Stimulated activated naive B cell treated with anti-CD40 and anti-IgM and Interleukin-4, amounts not matched to agents 10 μg/mL and 1 μg/mL and 100 μg/mL, for 72 hours (primary cell): ENCODE measurements at regions not wholly inside any gene's neighbourhood (a gene's known extent, or its start where the extent isn't known, plus 50 kb on each side); places are given as distances from the start of the nearest gene placed in this dataset.
"Not testable (repeated sequence)": the region's sequence is repeated elsewhere in the genome, so short reads cannot be mapped to it uniquely, and the experiment has no call there.

Source experiments
- ATAC-seq, 2 donors: fragments of 150-1000 bp; cut with Tn5 transposase; replicated peaks; 2 replicates each; pipeline ENCODE4 v1.10.0; 2021; ENCODE audit warnings: moderate library complexity in 1 of 2
- DNase-seq: peaks from one replicate; pipeline ENCODE4 v3.0.0; 2021
- H3K27ac Mint-ChIP-seq: one replicate; pipeline ENCODE4 v1.8.0; 2022; ENCODE audit warnings: mild to moderate bottlenecking, mixed read lengths
- H3K27me3 Mint-ChIP-seq, 2 donors: one replicate each; pipeline ENCODE4 v1.8.0; 2022; ENCODE audit warnings: mixed read lengths in 2 of 2
- H3K36me3 Mint-ChIP-seq, 2 donors: one replicate each; pipeline ENCODE4 v1.8.0; 2022; ENCODE audit warnings: mixed read lengths in 2 of 2, mild to moderate bottlenecking in 1 of 2
- H3K4me1 Mint-ChIP-seq, 2 donors: one replicate each; pipeline ENCODE4 v1.8.0; 2022; ENCODE audit warnings: mixed read lengths in 2 of 2, mild to moderate bottlenecking in 1 of 2
- H3K4me3 Mint-ChIP-seq, 2 donors: one replicate each; pipeline ENCODE4 v1.8.0; 2022; ENCODE audit warnings: mild to moderate bottlenecking in 2 of 2, mixed read lengths in 2 of 2, moderate library complexity in 1 of 2
- H3K9me3 Mint-ChIP-seq, 2 donors: one replicate each; pipeline ENCODE4 v1.8.0; 2022; ENCODE audit warnings: mixed read lengths in 2 of 2, mild to moderate bottlenecking in 1 of 2

DNA sequence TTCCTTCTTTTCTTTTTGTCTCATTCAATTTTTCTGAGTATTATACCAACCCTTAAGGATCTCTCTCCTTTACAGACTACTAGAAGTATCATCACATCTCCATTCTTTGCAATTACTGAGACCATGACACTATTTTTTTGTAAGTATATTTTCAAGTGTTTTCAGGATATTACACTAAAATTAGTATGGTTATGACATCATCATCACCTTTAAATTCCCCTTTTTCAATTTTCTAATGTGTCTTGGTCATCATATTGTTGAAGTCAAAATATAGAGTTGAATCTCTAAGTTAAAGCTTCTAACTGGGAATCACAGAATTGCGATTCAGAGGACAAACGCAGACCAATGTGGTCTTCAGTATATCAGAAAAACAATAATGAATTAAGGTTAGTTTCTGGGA is 1475.1 kb downstream of the OTOL1 start:
- Mint-ChIP-seq H3K27ac (no peak overlapping the region), H3K9me3 (peaks cover under 1 to 15% of the 10 kb centered on the region in 2 donors), H3K27me3 (no peaks in the 10 kb centered on the region), H3K4me3 (no peak overlapping the region), H3K4me1 (no peaks in the 10 kb centered on the region), H3K36me3 (no peaks in the 10 kb centered on the region)
- DNase-seq (no peak), ATAC-seq (no peak)

- DNase-seq, result no peak
- H3K4me1 Mint-ChIP-seq, result no peaks in the 10 kb centered on the region
- no peak overlapping the region for H3K4me3 Mint-ChIP-seq
- H3K9me3 Mint-ChIP-seq, result peaks cover 0 to 10% of the 10 kb centered on the region in 2 donors
- no peak for ATAC-seq
- H3K36me3 Mint-ChIP-seq, result no peaks in the 10 kb centered on the region
- H3K27ac Mint-ChIP-seq, result no peak overlapping the region
- no peaks in the 10 kb centered on the region for H3K27me3 Mint-ChIP-seq
Measured at GRCh38 chr3:162973428-162973917, 1476.9 kb downstream of the OTOL1 start.

- DNase-seq (no peak), ATAC-seq (no peak)
- Mint-ChIP-seq H3K36me3 (no peaks in the 10 kb centered on the region), H3K4me1 (no peaks in the 10 kb centered on the region), H3K4me3 (no peak overlapping the region), H3K9me3 (peaks cover 0 to 2% of the 10 kb centered on the region in 2 donors), H3K27ac (no peak overlapping the region), H3K27me3 (no peaks in the 10 kb centered on the region)
Measured at GRCh38 chr3:162978136-162978535, 1481.5 kb downstream of the OTOL1 start.

GRCh38 chr3:162984746-162985145 is 1488.1 kb downstream of the OTOL1 start:
- H3K4me3 Mint-ChIP-seq, result no peak overlapping the region

GRCh38 chr3:162987085-162987794 is 1490.6 kb downstream of the OTOL1 start:
- H3K36me3 Mint-ChIP-seq, H3K9me3 Mint-ChIP-seq, H3K27me3 Mint-ChIP-seq, H3K4me1 Mint-ChIP-seq, ATAC-seq, H3K4me3 Mint-ChIP-seq, DNase-seq, H3K27ac Mint-ChIP-seq: not testable (repeated sequence)

More at GRCh38 chr3:162984746-162985145, 1488.1 kb downstream of the OTOL1 start:
- Mint-ChIP-seq H3K27ac (no peak overlapping the region), H3K27me3 (no peaks in the 10 kb centered on the region), H3K9me3 (peaks cover 5 to 6% of the 10 kb centered on the region in 2 donors), H3K4me1 (no peaks in the 10 kb centered on the region), H3K36me3 (no peaks in the 10 kb centered on the region)
- DNase-seq (no peak), ATAC-seq (no peak)

- peaks cover 6 to 13% of the 10 kb centered on the region in 2 donors for H3K9me3 Mint-ChIP-seq
- DNase-seq (no peak), ATAC-seq (no peak)
- H3K36me3 Mint-ChIP-seq, result no peaks in the 10 kb centered on the region
- H3K4me3 Mint-ChIP-seq, result no peak overlapping the region
- H3K27ac Mint-ChIP-seq, result no peak overlapping the region
- H3K4me1 Mint-ChIP-seq, result no peaks in the 10 kb centered on the region
- H3K27me3 Mint-ChIP-seq, result no peaks in the 10 kb centered on the region
Measured at GRCh38 chr3:162992741-162993140, 1496.1 kb downstream of the OTOL1 start.

DNA sequence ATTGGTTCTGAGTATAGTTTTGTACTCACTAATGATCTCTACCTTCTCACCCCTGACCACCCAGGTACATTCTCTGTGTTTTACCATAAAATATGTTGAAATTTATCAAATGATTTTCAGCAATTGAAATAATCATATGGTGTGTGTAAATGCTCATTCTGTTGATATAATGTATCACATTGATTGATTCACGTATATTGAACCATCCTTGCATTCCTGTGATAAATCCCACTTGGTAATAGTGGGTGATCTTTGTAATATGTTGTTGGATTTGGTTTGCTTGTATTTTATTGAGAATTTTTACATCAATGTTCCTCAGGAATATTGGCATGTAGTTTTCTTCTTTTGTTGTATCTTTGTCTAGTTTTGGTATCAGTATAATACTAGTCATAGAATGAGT is 1497.6 kb downstream of the OTOL1 start:
- Mint-ChIP-seq H3K27me3 (no peaks in the 10 kb centered on the region), H3K9me3 (peaks cover 6 to 13% of the 10 kb centered on the region in 2 donors), H3K36me3 (no peaks in the 10 kb centered on the region), H3K27ac (no peak overlapping the region), H3K4me3 (no peak overlapping the region), H3K4me1 (no peaks in the 10 kb centered on the region)
- no peak for DNase-seq
- no peak for ATAC-seq

DNA sequence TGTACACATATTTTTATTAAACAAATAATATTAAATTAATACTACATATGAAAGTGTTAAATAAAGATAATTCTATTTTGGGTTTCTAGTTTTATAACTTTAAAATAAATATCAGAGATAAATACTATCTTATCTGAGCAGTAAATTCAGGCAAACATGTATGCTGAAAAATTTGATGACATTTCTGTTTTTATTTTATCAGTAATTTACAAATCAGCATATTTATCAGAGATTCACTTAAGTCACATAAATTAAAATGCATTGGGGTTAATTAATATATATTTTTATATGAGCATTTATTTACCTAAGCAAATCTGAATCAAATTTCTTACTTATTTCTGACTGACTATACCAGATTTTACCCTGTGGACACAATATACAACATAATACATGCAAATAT is 1499.8 kb downstream of the OTOL1 start:
- H3K36me3 Mint-ChIP-seq, result no peaks in the 10 kb centered on the region
- H3K4me1 Mint-ChIP-seq, result no peaks in the 10 kb centered on the region
- H3K4me3 Mint-ChIP-seq, result no peak overlapping the region
- ATAC-seq (no peak), DNase-seq (no peak)
- H3K9me3 Mint-ChIP-seq, result peaks cover 4 to 13% of the 10 kb centered on the region in 2 donors
- H3K27me3 Mint-ChIP-seq, result no peaks in the 10 kb centered on the region
- H3K27ac Mint-ChIP-seq, result no peak overlapping the region

GRCh38 chr3:162998205-162998604 is 1501.6 kb downstream of the OTOL1 start:
- H3K27me3 Mint-ChIP-seq, result no peaks in the 10 kb centered on the region
- ATAC-seq, result no peak
- no peak overlapping the region for H3K4me3 Mint-ChIP-seq
- H3K4me1 Mint-ChIP-seq, result no peaks in the 10 kb centered on the region
- H3K36me3 Mint-ChIP-seq, result no peaks in the 10 kb centered on the region
- no peak overlapping the region for H3K27ac Mint-ChIP-seq
- peaks cover 4 to 13% of the 10 kb centered on the region in 2 donors for H3K9me3 Mint-ChIP-seq
- DNase-seq, result no peak

DNA sequence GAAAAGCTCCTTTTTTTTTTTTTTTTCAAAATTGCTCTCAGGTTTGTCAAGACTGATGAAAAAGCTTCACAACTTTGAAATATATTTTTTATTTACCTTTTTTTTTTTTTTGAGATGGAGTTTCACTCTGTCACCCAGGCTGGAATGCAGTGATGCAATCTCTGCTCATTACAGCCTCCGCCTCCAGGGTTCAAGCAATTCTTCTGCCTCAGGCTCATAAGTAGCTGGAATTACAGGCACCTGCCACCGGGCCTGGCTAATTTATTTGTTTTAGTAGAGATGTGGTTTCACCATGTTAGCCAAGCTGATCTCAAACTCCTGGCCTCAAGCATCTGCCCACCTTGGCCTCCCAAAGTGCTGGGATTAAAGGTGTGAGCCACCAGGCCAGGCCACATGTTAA is 1515.0 kb downstream of the OTOL1 start:
- Mint-ChIP-seq H3K4me1 (no peaks in the 10 kb centered on the region), H3K36me3 (no peaks in the 10 kb centered on the region), H3K4me3 (no peak overlapping the region), H3K27me3 (no peaks in the 10 kb centered on the region), H3K27ac (no peak overlapping the region), H3K9me3 (peaks cover 0 to 4% of the 10 kb centered on the region in 2 donors)
- ATAC-seq (no peak), DNase-seq (no peak)

GRCh38 chr3:163016251-163016650 is 1519.6 kb downstream of the OTOL1 start:
- DNase-seq (no peak), ATAC-seq (no peak)
- H3K27ac Mint-ChIP-seq, result no peak overlapping the region
- H3K36me3 Mint-ChIP-seq, result no peaks in the 10 kb centered on the region
- H3K4me1 Mint-ChIP-seq, result no peaks in the 10 kb centered on the region
- H3K4me3 Mint-ChIP-seq, result no peak overlapping the region
- H3K9me3 Mint-ChIP-seq, result no peaks in the 10 kb centered on the region
- H3K27me3 Mint-ChIP-seq, result no peaks in the 10 kb centered on the region

DNA sequence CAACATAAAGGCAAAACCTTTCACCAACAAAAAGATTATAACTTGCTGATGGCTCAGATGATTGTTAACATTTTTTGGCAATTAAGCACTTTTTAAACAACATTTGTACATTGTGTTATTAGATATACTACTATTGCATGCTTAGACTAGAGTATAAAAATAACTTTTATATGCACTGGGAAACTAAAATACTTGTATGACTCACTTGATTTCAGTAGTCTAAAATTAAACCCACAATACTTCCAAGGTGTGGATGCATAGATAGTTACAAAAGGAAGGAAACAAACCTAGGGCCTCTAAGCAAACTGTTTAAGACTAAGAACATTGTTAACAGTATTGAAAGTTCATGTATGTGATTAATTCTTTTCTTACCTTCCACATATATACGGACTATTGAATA is 1521.5 kb downstream of the OTOL1 start:
- Mint-ChIP-seq H3K4me1 (no peaks in the 10 kb centered on the region), H3K9me3 (no peaks in the 10 kb centered on the region), H3K4me3 (no peak overlapping the region), H3K36me3 (no peaks in the 10 kb centered on the region), H3K27ac (no peak overlapping the region), H3K27me3 (no peaks in the 10 kb centered on the region)
- no peak for ATAC-seq
- no peak for DNase-seq

DNA sequence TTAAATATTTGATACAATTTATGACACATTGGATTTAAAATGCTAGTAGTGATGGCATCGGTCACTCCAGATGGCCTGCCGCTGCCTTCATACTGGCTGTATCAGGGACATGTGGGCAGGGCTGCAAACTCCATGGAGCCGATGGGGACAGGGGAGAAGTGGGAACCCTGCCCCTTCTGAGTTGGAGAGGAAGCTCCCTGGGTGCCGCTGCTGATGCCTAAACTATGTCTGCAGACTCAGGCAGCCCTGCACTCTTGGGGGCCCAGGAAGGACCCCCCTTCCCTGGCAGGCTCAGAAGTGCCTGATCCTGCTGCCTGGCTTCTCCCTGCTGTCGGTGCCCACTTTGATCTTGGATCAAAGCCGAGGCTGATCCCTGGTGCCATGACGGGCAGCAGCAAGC is 1522.1 kb downstream of the OTOL1 start:
- no peaks in the 10 kb centered on the region for H3K27me3 Mint-ChIP-seq
- H3K27ac Mint-ChIP-seq, result no peak overlapping the region
- no peaks in the 10 kb centered on the region for H3K4me1 Mint-ChIP-seq
- DNase-seq (no peak), ATAC-seq (no peak)
- H3K4me3 Mint-ChIP-seq, result no peak overlapping the region
- H3K9me3 Mint-ChIP-seq, result no peaks in the 10 kb centered on the region
- no peaks in the 10 kb centered on the region for H3K36me3 Mint-ChIP-seq

GRCh38 chr3:163019260-163019659 is 1522.7 kb downstream of the OTOL1 start:
- ATAC-seq, result peak in 1 of 2 donors; percentile 12
- Mint-ChIP-seq H3K36me3 (no peaks in the 10 kb centered on the region), H3K27me3 (no peaks in the 10 kb centered on the region)

DNA sequence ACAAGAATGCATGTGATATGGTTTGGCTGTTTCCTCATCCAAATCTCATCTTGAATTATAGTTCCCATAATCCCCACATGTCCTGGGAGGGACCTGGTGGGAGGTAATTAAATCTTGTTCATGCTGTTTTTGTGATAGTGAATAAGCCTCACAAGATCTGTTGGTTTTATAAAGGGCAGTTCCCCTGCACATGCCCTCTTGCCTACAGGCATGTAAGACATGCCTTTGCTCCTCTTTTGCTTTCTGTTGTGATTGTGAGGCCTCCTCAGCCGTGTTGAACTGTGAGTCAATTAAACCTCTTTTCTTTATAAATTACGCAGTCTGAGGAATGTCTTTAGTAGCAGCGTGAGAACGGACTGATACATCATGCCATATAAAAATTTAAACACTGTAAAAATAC is 1537.0 kb downstream of the OTOL1 start:
- H3K27me3 Mint-ChIP-seq, result no peaks in the 10 kb centered on the region
- no peak overlapping the region for H3K27ac Mint-ChIP-seq
- no peaks in the 10 kb centered on the region for H3K4me1 Mint-ChIP-seq
- no peak overlapping the region for H3K4me3 Mint-ChIP-seq
- DNase-seq (no peak), ATAC-seq (no peak)
- H3K36me3 Mint-ChIP-seq, result no peaks in the 10 kb centered on the region
- peaks cover 0 to 4% of the 10 kb centered on the region in 2 donors for H3K9me3 Mint-ChIP-seq

More at GRCh38 chr3:163019260-163019659, 1522.7 kb downstream of the OTOL1 start:
- no peak overlapping the region for H3K27ac Mint-ChIP-seq
- H3K4me1 Mint-ChIP-seq, result no peaks in the 10 kb centered on the region
- no peak overlapping the region for H3K4me3 Mint-ChIP-seq
- H3K9me3 Mint-ChIP-seq, result no peaks in the 10 kb centered on the region
- no peak for DNase-seq
